HEK293 (cell line): ENCODE measurements at regions not wholly inside any gene's neighbourhood (a gene's known extent, or its start where the extent isn't known, plus 50 kb on each side); places are given as distances from the start of the nearest gene placed in this dataset.

Source experiments
- CTCF ChIA-PET: fragments of 350-600 bp; formaldehyde crosslinking; extraction: SDS; loops from one replicate; lab custom pipeline; 2021; ENCODE audit warnings: antibody characterized with exemption; lab: Yijun Ruan, JAX
- POLR2A ChIA-PET: fragments of 300-600 bp; formaldehyde crosslinking; extraction: SDS; loops from one replicate; lab custom pipeline; 2020; ENCODE audit warnings: antibody characterized with exemption, inconsistent platforms; lab: Yijun Ruan, JAX
- H3K27ac ChIP-seq: fragments of 200-500 bp; sonication (Bioruptor generic); 2 replicates; pipeline ENCODE4 v1.5.1; 2014; ENCODE audit warnings: low read depth, low read length, control low read depth, inconsistent platforms; ENCODE audit errors: extremely low read depth
- H3K36me3 ChIP-seq, 2 experiments: fragments of 200-500 bp in 1 of 2; sonication (Bioruptor generic) in 1 of 2; 1 replicate in 1 of 2; 2 replicates in 1 of 2; pipeline ENCODE4 v1.5.1; 2014 to 2017; ENCODE audit warnings: inconsistent platforms in 2 of 2, low read length in 2 of 2; ENCODE audit not compliant: control insufficient read depth in 2 of 2, insufficient read depth in 1 of 2
- H3K4me1 ChIP-seq: fragments of 200-500 bp; sonication (Bioruptor generic); 2 replicates; pipeline ENCODE4 v1.5.1; 2014; ENCODE audit warnings: mild to moderate bottlenecking, low read length, inconsistent platforms; ENCODE audit not compliant: control insufficient read depth, insufficient read depth
- H3K4me3 ChIP-seq: 2 replicates; pipeline ENCODE4 v1.5.1; 2011; ENCODE audit warnings: low read depth, mild to moderate bottlenecking, control low read depth, low read length, moderate library complexity
- H3K9me3 ChIP-seq: fragments of 200-500 bp; sonication (Bioruptor generic); 2 replicates; pipeline ENCODE4 v1.5.1; 2014; ENCODE audit warnings: low read depth, low read length, inconsistent platforms; ENCODE audit not compliant: control insufficient read depth, insufficient read depth
- ELK4 ChIP-seq: IDR thresholded peaks from 2 replicates; pipeline ENCODE4 v1.6.1; 2011; ENCODE audit warnings: mild to moderate bottlenecking, low read depth, low read length, borderline replicate concordance
- GLIS1 ChIP-seq: fragments of 450-650 bp; formaldehyde crosslinking; IDR thresholded peaks from 2 replicates; pipeline ENCODE4 v1.5.1; 2016; ENCODE audit warnings: missing biosample characterization, missing genetic modification characterization
- GLIS2 ChIP-seq: fragments of 450-650 bp; formaldehyde crosslinking; IDR thresholded peaks from 2 replicates; pipeline ENCODE4 v1.5.1; 2016; ENCODE audit warnings: missing biosample characterization, missing genetic modification characterization
- KLF16 ChIP-seq: fragments of 450-650 bp; formaldehyde crosslinking; IDR thresholded peaks from 2 replicates; pipeline ENCODE4 v1.5.1; 2017; ENCODE audit warnings: missing biosample characterization, missing genetic modification characterization
- ZBTB21 ChIP-seq: fragments of 450-650 bp; formaldehyde crosslinking; IDR thresholded peaks from 2 replicates; pipeline ENCODE4 v1.5.1; 2017; ENCODE audit warnings: missing biosample characterization, missing genetic modification characterization
- ZBTB7A ChIP-seq: fragments of 450-650 bp; formaldehyde crosslinking; IDR thresholded peaks from 2 replicates; pipeline ENCODE4 v1.5.1; 2016; ENCODE audit warnings: low read depth, missing biosample characterization, missing genetic modification characterization
- ZNF157 ChIP-seq: fragments of 450-650 bp; formaldehyde crosslinking; IDR thresholded peaks from 2 replicates; pipeline ENCODE4 v1.5.1; 2016; ENCODE audit warnings: missing biosample characterization, missing genetic modification characterization
- ZNF175 ChIP-seq: fragments of 450-650 bp; formaldehyde crosslinking; IDR thresholded peaks from 2 replicates; pipeline ENCODE4 v1.5.1; 2016; ENCODE audit warnings: missing biosample characterization, missing genetic modification characterization
- ZNF221 ChIP-seq: fragments of 450-650 bp; formaldehyde crosslinking; IDR thresholded peaks from 2 replicates; pipeline ENCODE4 v1.5.1; 2017; ENCODE audit warnings: missing biosample characterization, missing genetic modification characterization, borderline replicate concordance
- ZNF23 ChIP-seq: fragments of 450-650 bp; formaldehyde crosslinking; IDR thresholded peaks from 2 replicates; pipeline ENCODE4 v1.5.1; 2016; ENCODE audit warnings: missing biosample characterization, missing genetic modification characterization, borderline replicate concordance
- ZNF26 ChIP-seq: fragments of 450-650 bp; formaldehyde crosslinking; IDR thresholded peaks from 2 replicates; pipeline ENCODE4 v1.5.1; 2016; ENCODE audit warnings: missing biosample characterization, missing genetic modification characterization
- ZNF366 ChIP-seq: fragments of 450-650 bp; formaldehyde crosslinking; conservative IDR thresholded peaks from 2 replicates; pipeline ENCODE4 v1.5.1; 2016; ENCODE audit warnings: missing biosample characterization, missing genetic modification characterization
- ZNF514 ChIP-seq: fragments of 450-650 bp; formaldehyde crosslinking; IDR thresholded peaks from 2 replicates; pipeline ENCODE4 v1.5.1; 2016; ENCODE audit warnings: missing biosample characterization, missing genetic modification characterization
- ZNF664 ChIP-seq: fragments of 450-650 bp; formaldehyde crosslinking; IDR thresholded peaks from 2 replicates; pipeline ENCODE4 v1.5.1; 2016; ENCODE audit warnings: missing biosample characterization, missing genetic modification characterization
- ZNF768 ChIP-seq: fragments of 450-650 bp; formaldehyde crosslinking; IDR thresholded peaks from 2 replicates; pipeline ENCODE4 v1.5.1; 2018; ENCODE audit warnings: missing biosample characterization, mild to moderate bottlenecking, missing genetic modification characterization
- ZNF830 ChIP-seq: fragments of 450-650 bp; IDR thresholded peaks from 2 replicates; pipeline ENCODE4 v1.5.0; 2018; ENCODE audit warnings: missing biosample characterization, missing genetic modification characterization, low read depth, mild to moderate bottlenecking, moderate library complexity
- ZXDB ChIP-seq: fragments of 450-650 bp; formaldehyde crosslinking; IDR thresholded peaks from 2 replicates; pipeline ENCODE4 v1.5.1; 2016; ENCODE audit warnings: missing biosample characterization, missing genetic modification characterization
- TF ChIP-seq, protein P1 (sequence below): fragments of 450-650 bp; formaldehyde crosslinking; optimal IDR thresholded peaks from 2 replicates; pipeline ENCODE3; 2016; ENCODE audit warnings: missing biosample characterization, mild to moderate bottlenecking, missing genetic modification characterization
- TF ChIP-seq, protein P2 (sequence below): fragments of 450-650 bp; formaldehyde crosslinking; IDR thresholded peaks from 2 replicates; pipeline ENCODE4 v1.5.1; 2016; ENCODE audit warnings: missing biosample characterization, missing genetic modification characterization
- TF ChIP-seq, protein P3 (sequence below): fragments of 450-650 bp; formaldehyde crosslinking; IDR thresholded peaks from 2 replicates; pipeline ENCODE4 v1.5.1; 2016; ENCODE audit warnings: missing biosample characterization, missing genetic modification characterization
- TF ChIP-seq, protein P4 (sequence below): fragments of 450-650 bp; formaldehyde crosslinking; IDR thresholded peaks from 2 replicates; pipeline ENCODE4 v1.5.1; 2016; ENCODE audit warnings: missing biosample characterization, missing genetic modification characterization

GRCh38 chr3:34725774-34726173, 913.6 kb upstream of the ARPP21 start:
- CTCF ChIA-PET, result interaction anchor here (1.5 kb wide), 1 partner anchor 42 kb away, joined by 4 read pairs; no protein-coding TSS in a partner anchor
- Histone ChIP-seq H3K36me3 (no peaks in the 10 kb centered on the region), H3K27ac (no peak overlapping the region), H3K4me1 (no peaks in the 10 kb centered on the region), H3K9me3 (no peaks in the 10 kb centered on the region), H3K4me3 (no peak overlapping the region)
- TF ChIP-seq ZNF175 (tag by site-specific recombination) (no peak), ZNF366 (tag by site-specific recombination) (no peak)
- TF ChIP-seq, protein P1, sequence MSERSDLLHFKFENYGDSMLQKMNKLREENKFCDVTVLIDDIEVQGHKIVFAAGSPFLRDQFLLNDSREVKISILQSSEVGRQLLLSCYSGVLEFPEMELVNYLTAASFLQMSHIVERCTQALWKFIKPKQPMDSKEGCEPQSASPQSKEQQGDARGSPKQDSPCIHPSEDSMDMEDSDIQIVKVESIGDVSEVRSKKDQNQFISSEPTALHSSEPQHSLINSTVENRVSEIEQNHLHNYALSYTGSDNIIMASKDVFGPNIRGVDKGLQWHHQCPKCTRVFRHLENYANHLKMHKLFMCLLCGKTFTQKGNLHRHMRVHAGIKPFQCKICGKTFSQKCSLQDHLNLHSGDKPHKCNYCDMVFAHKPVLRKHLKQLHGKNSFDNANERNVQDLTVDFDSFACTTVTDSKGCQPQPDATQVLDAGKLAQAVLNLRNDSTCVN (tag by site-specific recombination), result no peak
- POLR2A ChIA-PET, result no interaction called here

- Histone ChIP-seq H3K4me1 (no peaks in the 10 kb centered on the region), H3K36me3 (no peaks in the 10 kb centered on the region), H3K9me3 (no peaks in the 10 kb centered on the region)
- TF ChIP-seq GLIS1, result no peak
- TF ChIP-seq ZNF664, result no peak
- no peak for TF ChIP-seq ZNF221 (tag by site-specific recombination)
- TF ChIP-seq KLF16 (tag by site-specific recombination), result no peak
- TF ChIP-seq, protein P2, sequence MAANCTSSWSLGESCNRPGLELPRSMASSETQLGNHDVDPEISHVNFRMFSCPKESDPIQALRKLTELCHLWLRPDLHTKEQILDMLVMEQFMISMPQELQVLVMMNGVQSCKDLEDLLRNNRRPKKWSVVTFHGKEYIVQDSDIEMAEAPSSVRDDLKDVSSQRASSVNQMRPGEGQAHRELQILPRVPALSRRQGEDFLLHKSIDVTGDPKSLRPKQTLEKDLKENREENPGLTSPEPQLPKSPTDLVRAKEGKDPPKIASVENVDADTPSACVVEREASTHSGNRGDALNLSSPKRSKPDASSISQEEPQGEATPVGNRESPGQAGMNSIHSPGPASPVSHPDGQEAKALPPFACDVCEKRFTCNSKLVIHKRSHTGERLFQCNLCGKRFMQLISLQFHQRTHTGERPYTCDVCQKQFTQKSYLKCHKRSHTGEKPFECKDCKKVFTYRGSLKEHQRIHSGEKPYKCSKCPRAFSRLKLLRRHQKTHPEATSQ (tag by site-specific recombination), result no peak
- TF ChIP-seq ZNF26 (tag by site-specific recombination), result no peak
- TF ChIP-seq ZNF768, result no peak
- no peak for TF ChIP-seq ZXDB
- TF ChIP-seq ZNF157 (tag by site-specific recombination), result no peak
- TF ChIP-seq ZNF830 (tag by site-specific recombination), result no peak
- no peak for TF ChIP-seq ELK4
- TF ChIP-seq, all 188 proteins: peak for 0
- POLR2A ChIA-PET, result no interaction called here
- H3K27ac ChIP-seq, result no peak overlapping the region
- H3K4me3 ChIP-seq, result no peak overlapping the region
- CTCF ChIA-PET, result interaction anchor here (0.7 kb wide), 1 partner anchor 61 kb away, joined by 5 read pairs; no protein-coding TSS in a partner anchor
Observed at GRCh38 chr3:34727700-34728099, 911.6 kb upstream of the ARPP21 start.

DNA sequence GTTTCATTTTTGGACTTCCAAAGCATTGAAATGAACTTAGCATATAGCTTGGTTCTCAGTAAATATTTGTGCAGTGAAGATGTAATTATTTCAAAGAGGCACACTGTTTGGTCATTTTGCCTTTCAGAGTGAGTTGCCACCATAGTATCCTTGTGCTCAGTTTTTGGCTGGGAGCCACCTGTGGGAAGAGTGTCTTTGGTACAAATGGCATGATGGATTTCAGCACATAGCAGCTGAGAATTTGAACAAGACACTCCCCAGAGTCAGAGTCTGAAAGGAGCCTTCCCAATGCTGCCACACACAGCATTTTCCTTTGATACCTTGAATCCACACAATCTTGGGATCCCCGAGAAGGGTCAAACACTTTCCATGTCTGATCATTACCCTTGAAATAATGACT, 897.2 kb upstream of the ARPP21 start:
- H3K36me3 ChIP-seq, result no peaks in the 10 kb centered on the region
- POLR2A ChIA-PET, result no interaction called here
- no peak overlapping the region for H3K4me3 ChIP-seq
- H3K9me3 ChIP-seq, result no peaks in the 10 kb centered on the region
- no peak overlapping the region for H3K27ac ChIP-seq
- H3K4me1 ChIP-seq, result no peaks in the 10 kb centered on the region
- CTCF ChIA-PET, result no interaction called here
- TF ChIP-seq, protein P3, sequence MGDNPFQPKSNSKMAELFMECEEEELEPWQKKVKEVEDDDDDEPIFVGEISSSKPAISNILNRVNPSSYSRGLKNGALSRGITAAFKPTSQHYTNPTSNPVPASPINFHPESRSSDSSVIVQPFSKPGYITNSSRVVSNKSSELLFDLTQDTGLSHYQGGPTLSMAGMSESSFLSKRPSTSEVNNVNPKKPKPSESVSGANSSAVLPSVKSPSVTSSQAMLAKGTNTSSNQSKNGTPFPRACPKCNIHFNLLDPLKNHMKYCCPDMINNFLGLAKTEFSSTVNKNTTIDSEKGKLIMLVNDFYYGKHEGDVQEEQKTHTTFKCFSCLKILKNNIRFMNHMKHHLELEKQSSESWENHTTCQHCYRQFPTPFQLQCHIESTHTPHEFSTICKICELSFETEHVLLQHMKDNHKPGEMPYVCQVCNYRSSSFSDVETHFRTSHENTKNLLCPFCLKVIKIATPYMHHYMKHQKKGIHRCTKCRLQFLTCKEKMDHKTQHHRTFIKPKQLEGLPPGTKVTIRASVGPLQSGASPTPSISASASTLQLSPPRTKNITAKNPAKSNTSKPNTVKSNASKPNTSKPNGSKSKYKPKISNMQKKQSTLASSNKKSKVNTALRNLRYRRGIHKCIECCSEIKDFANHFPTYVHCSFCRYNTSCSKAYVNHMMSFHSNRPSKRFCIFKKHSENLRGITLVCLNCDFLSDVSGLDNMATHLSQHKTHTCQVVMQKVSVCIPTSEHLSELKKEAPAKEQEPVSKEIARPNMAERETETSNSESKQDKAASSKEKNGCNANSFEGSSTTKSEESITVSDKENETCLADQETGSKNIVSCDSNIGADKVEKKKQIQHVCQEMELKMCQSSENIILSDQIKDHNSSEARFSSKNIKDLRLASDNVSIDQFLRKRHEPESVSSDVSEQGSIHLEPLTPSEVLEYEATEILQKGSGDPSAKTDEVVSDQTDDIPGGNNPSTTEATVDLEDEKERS (tag by site-specific recombination), result no peak
- no peak for TF ChIP-seq ZBTB21
- TF ChIP-seq, protein P4, sequence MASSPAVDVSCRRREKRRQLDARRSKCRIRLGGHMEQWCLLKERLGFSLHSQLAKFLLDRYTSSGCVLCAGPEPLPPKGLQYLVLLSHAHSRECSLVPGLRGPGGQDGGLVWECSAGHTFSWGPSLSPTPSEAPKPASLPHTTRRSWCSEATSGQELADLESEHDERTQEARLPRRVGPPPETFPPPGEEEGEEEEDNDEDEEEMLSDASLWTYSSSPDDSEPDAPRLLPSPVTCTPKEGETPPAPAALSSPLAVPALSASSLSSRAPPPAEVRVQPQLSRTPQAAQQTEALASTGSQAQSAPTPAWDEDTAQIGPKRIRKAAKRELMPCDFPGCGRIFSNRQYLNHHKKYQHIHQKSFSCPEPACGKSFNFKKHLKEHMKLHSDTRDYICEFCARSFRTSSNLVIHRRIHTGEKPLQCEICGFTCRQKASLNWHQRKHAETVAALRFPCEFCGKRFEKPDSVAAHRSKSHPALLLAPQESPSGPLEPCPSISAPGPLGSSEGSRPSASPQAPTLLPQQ (tag by site-specific recombination), result no peak
- TF ChIP-seq ZNF23, result no peak
- no peak for TF ChIP-seq GLIS2 (tag by site-specific recombination)
- TF ChIP-seq, protein P2 (tag by site-specific recombination), result no peak
- no peak for TF ChIP-seq ZNF514 (tag by site-specific recombination)
- TF ChIP-seq ZBTB7A (tag by site-specific recombination), result no peak
